A549 (cell line): ENCODE measurements at regions not wholly inside any gene's neighbourhood (a gene's known extent, or its start where the extent isn't known, plus 50 kb on each side); places are given as distances from the start of the nearest gene placed in this dataset.

ENCODE experiments used
- ATAC-seq, 2 experiments: fragments of 200-7000 bp in 1 of 2; fragments of >200 bp in 1 of 2; cut with Nextera tagmentation in 1 of 2; cut with Tn5 transposase in 1 of 2; 3 replicates each; pipeline versions ENCODE4 v1.8.0 to v1.9.1; 2018 to 2020; ENCODE audit warnings: mild to moderate bottlenecking in 1 of 2, moderate library complexity in 1 of 2
- CTCF ChIA-PET: fragments of 300-600 bp; sonication (Branson Sonifier 250); formaldehyde crosslinking; extraction: SDS; loops from one replicate; lab custom pipeline; 2021; ENCODE audit warnings: antibody characterized with exemption, inconsistent platforms; lab: Yijun Ruan, JAX
- POLR2A ChIA-PET: fragments of 350-600 bp; formaldehyde crosslinking; extraction: SDS; loops from one replicate; lab custom pipeline; 2021; ENCODE audit warnings: antibody characterized with exemption, inconsistent platforms; lab: Yijun Ruan, JAX
- DNase-seq, 2 experiments: peaks; one replicate each; pipeline versions ENCODE4 v3.0.0 to v3.0.0-alpha.2; 2011 to 2016; ENCODE audit warnings: low read depth in 1 of 2, low spot score in 1 of 2
- FAIRE-seq: peaks from 2 replicates; lab custom pipeline; 2011; peaks lifted over from hg19 to GRCh38; lab: Jason Lieb, UNC
- H3K27ac ChIP-seq, 2 experiments: fragments of >200 bp; sonication (Bioruptor Twin); formaldehyde crosslinking; 3 replicates each; pipeline ENCODE4 v1.5.1; 2016 to 2017
- H3K4me1 ChIP-seq: fragments of >200 bp; sonication (Bioruptor Twin); formaldehyde crosslinking; 3 replicates; pipeline ENCODE4 v1.6.1; 2016
- H3K4me2 ChIP-seq: fragments of >200 bp; sonication (Bioruptor Twin); formaldehyde crosslinking; 3 replicates; pipeline ENCODE4 v1.6.1; 2016
- H3K4me3 ChIP-seq: fragments of >200 bp; sonication (Bioruptor Twin); formaldehyde crosslinking; 3 replicates; pipeline ENCODE4 v1.5.1; 2016
- H3K9me3 ChIP-seq: fragments of >200 bp; sonication (Bioruptor Twin); formaldehyde crosslinking; 3 replicates; pipeline ENCODE4 v1.6.1; 2016
- CBX8 ChIP-seq: fragments of 200-600 bp; sonication (generic); IDR thresholded peaks from 2 replicates; pipeline ENCODE4 v1.6.1; 2016
- CEBPB ChIP-seq, 2 experiments: fragments of >200 bp in 1 of 2; sonication (Bioruptor Twin) in 1 of 2; formaldehyde crosslinking in 1 of 2; IDR thresholded peaks; 2 replicates each; pipeline ENCODE4 v1.6.1; 2012 to 2016
- EHF ChIP-seq: fragments of 250-450 bp; sonication (Bioruptor Pico); IDR thresholded peaks from 2 replicates; pipeline ENCODE4 v1.5.0; 2020; ENCODE audit warnings: mild to moderate bottlenecking
- EP300 ChIP-seq, 2 experiments: fragments of >200 bp; sonication (Bioruptor Twin); formaldehyde crosslinking; IDR thresholded peaks; 2 replicates in 1 of 2; 3 replicates in 1 of 2; pipeline ENCODE4 v1.6.1; 2016 to 2017
- FOSL2 ChIP-seq, 2 experiments: fragments of 450-650 bp in 1 of 2; fragments of >200 bp in 1 of 2; sonication (Bioruptor Twin) in 1 of 2; formaldehyde crosslinking; IDR thresholded peaks; 2 replicates each; pipeline versions ENCODE4 v1.5.0 to v1.6.1; 2016 to 2020; ENCODE audit warnings: mild to moderate bottlenecking in 1 of 2, moderate library complexity in 1 of 2
- HOXB13 ChIP-seq: fragments of 250-450 bp; sonication (Bioruptor Pico); IDR thresholded peaks from 2 replicates; pipeline ENCODE4 v1.5.0; 2020; ENCODE audit warnings: low read depth, mild to moderate bottlenecking, moderate library complexity
- HOXB5 ChIP-seq: fragments of 250-450 bp; sonication (Bioruptor Pico); IDR thresholded peaks from 2 replicates; pipeline ENCODE4 v1.5.0; 2020; ENCODE audit warnings: mild to moderate bottlenecking, moderate library complexity
- KDM1A ChIP-seq: fragments of 200-600 bp; sonication (generic); IDR thresholded peaks from 2 replicates; pipeline ENCODE4 v1.6.1; 2016; ENCODE audit warnings: low read depth, mild to moderate bottlenecking
- KDM5A ChIP-seq: fragments of 200-600 bp; sonication (generic); IDR thresholded peaks from 2 replicates; pipeline ENCODE4 v1.6.1; 2016; ENCODE audit warnings: antibody characterized with exemption, mild to moderate bottlenecking
- MAZ ChIP-seq: fragments of 150-350 bp; IDR thresholded peaks from 2 replicates; pipeline ENCODE4 v1.6.1; 2014; ENCODE audit warnings: antibody characterized with exemption, low read depth, low read length, borderline replicate concordance
- MYC ChIP-seq: IDR thresholded peaks from 2 replicates; pipeline ENCODE4 v1.6.1; 2012; ENCODE audit warnings: mild to moderate bottlenecking, inconsistent platforms, low read length, improper control_type of control experiment, borderline replicate concordance
- PHF8 ChIP-seq: fragments of 200-600 bp; sonication (generic); IDR thresholded peaks from 2 replicates; pipeline ENCODE4 v1.6.1; 2016; ENCODE audit warnings: low read depth, mild to moderate bottlenecking, antibody characterized with exemption, moderate library complexity, borderline replicate concordance
- RAD21 ChIP-seq, 2 experiments: fragments of >200 bp in 1 of 2; sonication (Bioruptor Twin) in 1 of 2; formaldehyde crosslinking in 1 of 2; IDR thresholded peaks in 1 of 2; conservative IDR thresholded peaks in 1 of 2; 2 replicates in 1 of 2; 3 replicates in 1 of 2; pipeline ENCODE4 v1.6.1; 2012 to 2018; ENCODE audit warnings: inconsistent platforms in 1 of 2
- RARB ChIP-seq: fragments of 250-450 bp; sonication (Bioruptor Pico); IDR thresholded peaks from 2 replicates; pipeline ENCODE4 v1.8.0; 2021; ENCODE audit warnings: mild to moderate bottlenecking, moderate library complexity
- RNF2 ChIP-seq: fragments of 200-600 bp; sonication (generic); IDR thresholded peaks from 2 replicates; pipeline ENCODE4 v1.6.1; 2016; ENCODE audit warnings: low read depth, mild to moderate bottlenecking, antibody characterized with exemption, moderate library complexity, borderline replicate concordance
- TP53 ChIP-seq: fragments of 250-450 bp; sonication (Bioruptor Pico); IDR thresholded peaks from 2 replicates; pipeline ENCODE4 v1.5.0; 2021; ENCODE audit warnings: mild to moderate bottlenecking, moderate library complexity
- ZC3H11A ChIP-seq: fragments of 450-650 bp; IDR thresholded peaks from 2 replicates; pipeline ENCODE4 v1.6.1; 2014; ENCODE audit warnings: antibody characterized with exemption, mild to moderate bottlenecking
- ZFP36 ChIP-seq: fragments of 450-650 bp; IDR thresholded peaks from 2 replicates; pipeline ENCODE4 v1.6.1; 2014; ENCODE audit warnings: borderline replicate concordance; ENCODE audit not compliant: partially characterized antibody
- ZNF302 ChIP-seq: fragments of 250-450 bp; sonication (Bioruptor Pico); IDR thresholded peaks from 2 replicates; pipeline ENCODE4 v1.9.0; 2021; ENCODE audit warnings: inconsistent platforms, mild to moderate bottlenecking, moderate library complexity
- ZSCAN20 ChIP-seq: fragments of 250-450 bp; sonication (Bioruptor Pico); IDR thresholded peaks from 2 replicates; pipeline ENCODE4 v1.8.0; 2022; ENCODE audit warnings: mild to moderate bottlenecking, moderate library complexity
- WGBS: methylation state at CpG from one replicate; pipeline ENCODE4 v1.1.6; 2017; ENCODE audit errors: missing lambda C conversion rate; 5-methylcytosine and 5-hydroxymethylcytosine counted together
- TF ChIP-seq, protein P1 (sequence below): fragments of >200 bp; sonication (Bioruptor Twin); formaldehyde crosslinking; IDR thresholded peaks from 2 replicates; pipeline ENCODE4 v1.6.1; 2016
- TF ChIP-seq, protein P2 (sequence below): fragments of >200 bp; sonication (Bioruptor Twin); formaldehyde crosslinking; IDR thresholded peaks from 3 replicates; pipeline ENCODE4 v1.6.1; 2016
- TF ChIP-seq, protein P3 (sequence below): fragments of 250-450 bp; sonication (Bioruptor Pico); IDR thresholded peaks from 2 replicates; pipeline ENCODE4 v1.5.0; 2021; ENCODE audit warnings: mild to moderate bottlenecking, moderate library complexity, borderline replicate concordance
- TF ChIP-seq, protein P4 (sequence below): IDR thresholded peaks from 2 replicates; pipeline ENCODE4 v1.6.1; 2012
- TF ChIP-seq, protein P5 (sequence below): fragments of 450-650 bp; IDR thresholded peaks from 2 replicates; pipeline ENCODE4 v1.6.1; 2014; ENCODE audit warnings: antibody characterized with exemption
- TF ChIP-seq, protein P6 (sequence below): IDR thresholded peaks from 2 replicates; pipeline ENCODE4 v1.6.1; 2012; ENCODE audit warnings: low read depth, borderline replicate concordance

DNA sequence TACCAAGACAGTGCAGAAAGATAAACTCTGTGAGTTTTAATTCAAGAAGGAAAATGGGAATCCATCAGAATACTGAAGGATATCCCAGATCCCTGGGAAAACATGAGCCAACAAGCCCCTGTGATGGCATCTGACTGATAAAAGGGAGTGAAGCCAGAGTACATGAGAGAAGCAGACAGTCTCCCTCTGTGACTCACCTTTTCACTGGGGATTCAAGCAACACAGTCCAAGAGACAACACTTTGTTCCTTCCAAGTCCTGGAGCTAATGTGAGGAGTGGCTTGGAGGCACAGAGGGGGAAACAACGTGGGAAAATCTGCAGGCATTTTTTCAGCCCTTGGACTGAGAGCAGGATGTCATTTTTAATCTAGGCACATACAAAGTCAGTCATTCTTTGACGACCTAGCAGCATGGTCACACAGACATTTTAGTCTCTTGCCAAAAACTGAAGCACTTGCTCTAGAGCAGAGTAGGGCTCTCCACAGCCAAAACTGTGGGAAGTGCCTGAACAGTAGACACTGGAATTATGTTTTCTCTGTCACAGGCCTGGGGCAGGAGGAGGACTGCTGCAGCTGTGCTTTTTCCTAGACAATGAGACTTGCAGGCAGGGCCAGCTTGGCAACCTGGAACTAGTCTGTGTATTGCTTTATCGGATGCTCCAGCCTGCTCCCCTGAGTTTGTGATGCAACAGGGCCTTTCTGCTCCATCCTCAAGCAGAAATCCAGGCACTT lies 465.0 kb upstream of the GJE1 start:
- Histone ChIP-seq H3K4me3 (no peak overlapping the region), H3K9me3 (no peaks in the 10 kb centered on the region), H3K4me1 (no peaks in the 10 kb centered on the region), H3K27ac (no peak overlapping the region), H3K4me2 (no peak overlapping the region)
- CTCF ChIA-PET = no interaction called here
- ATAC-seq = no peak
- FAIRE-seq = no peak
- POLR2A ChIA-PET = no interaction called here
- DNase-seq = no peak
- WGBS = 20% methylated on average over 2 of the region's 3 CpGs
- TF ChIP-seq KDM5A (no peak), ZNF302 (no peak), RAD21 (conservative IDR thresholded peaks at IDR 0.05 in 1 of 2, IDR thresholded peaks at IDR 0.05 in 1 of 2) (no peak), MYC (no peak), ZSCAN20 (CRISPR knock-in tag) (no peak), CEBPB (IDR thresholded peaks at IDR 0.05) (no peak), MAZ (no peak)
- TF ChIP-seq, protein P1, sequence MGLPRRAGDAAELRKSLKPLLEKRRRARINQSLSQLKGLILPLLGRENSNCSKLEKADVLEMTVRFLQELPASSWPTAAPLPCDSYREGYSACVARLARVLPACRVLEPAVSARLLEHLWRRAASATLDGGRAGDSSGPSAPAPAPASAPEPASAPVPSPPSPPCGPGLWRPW = no peak
- TF ChIP-seq, protein P2, sequence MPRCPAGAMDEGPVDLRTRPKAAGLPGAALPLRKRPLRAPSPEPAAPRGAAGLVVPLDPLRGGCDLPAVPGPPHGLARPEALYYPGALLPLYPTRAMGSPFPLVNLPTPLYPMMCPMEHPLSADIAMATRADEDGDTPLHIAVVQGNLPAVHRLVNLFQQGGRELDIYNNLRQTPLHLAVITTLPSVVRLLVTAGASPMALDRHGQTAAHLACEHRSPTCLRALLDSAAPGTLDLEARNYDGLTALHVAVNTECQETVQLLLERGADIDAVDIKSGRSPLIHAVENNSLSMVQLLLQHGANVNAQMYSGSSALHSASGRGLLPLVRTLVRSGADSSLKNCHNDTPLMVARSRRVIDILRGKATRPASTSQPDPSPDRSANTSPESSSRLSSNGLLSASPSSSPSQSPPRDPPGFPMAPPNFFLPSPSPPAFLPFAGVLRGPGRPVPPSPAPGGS = no peak

DNA sequence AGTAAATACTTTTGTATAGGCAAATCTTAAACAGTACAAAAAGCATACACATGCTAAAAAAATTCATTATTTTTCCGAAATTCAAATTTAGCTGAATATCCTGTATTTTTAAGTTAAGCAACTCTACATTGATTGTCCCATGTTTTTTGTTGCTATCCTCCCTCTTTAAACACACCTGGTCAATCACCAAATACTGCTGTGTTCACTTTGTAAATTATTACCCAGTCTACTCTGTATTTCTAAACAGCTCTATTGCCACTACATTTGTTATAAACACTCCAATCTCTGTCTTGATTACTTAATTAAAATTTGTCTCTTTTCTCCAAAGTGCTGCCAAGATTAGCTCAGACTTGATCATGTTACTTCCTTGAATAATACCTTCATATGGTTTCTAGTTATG lies 466.5 kb upstream of the GJE1 start:
- Histone ChIP-seq H3K27ac (no peak overlapping the region), H3K4me1 (no peaks in the 10 kb centered on the region), H3K9me3 (no peaks in the 10 kb centered on the region), H3K4me3 (no peak overlapping the region), H3K4me2 (no peak overlapping the region)
- 30% methylated on average over 1 of the region's 1 CpG for WGBS
- FAIRE-seq (no peak), DNase-seq (no peak), ATAC-seq (no peak)
- ChIA-PET CTCF (no interaction called here), POLR2A (no interaction called here)
- TF ChIP-seq RNF2 (no peak), TP53 (CRISPR knock-in tag) (no peak), PHF8 (no peak), HOXB13 (CRISPR knock-in tag) (no peak), KDM1A (no peak), ZSCAN20 (CRISPR knock-in tag) (no peak), FOSL2 (IDR thresholded peaks at IDR 0.05) (no peak), FOSL2 (CRISPR knock-in tag; IDR thresholded peaks at IDR 0.05) (no peak), EHF (CRISPR knock-in tag) (no peak), CBX8 (no peak), RAD21 (conservative IDR thresholded peaks at IDR 0.05 in 1 of 2, IDR thresholded peaks at IDR 0.05 in 1 of 2) (no peak), ZFP36 (no peak), HOXB5 (CRISPR knock-in tag) (no peak), EP300 (IDR thresholded peaks at IDR 0.05) (no peak), ZC3H11A (no peak), RARB (CRISPR knock-in tag) (no peak)
- TF ChIP-seq, protein P3, sequence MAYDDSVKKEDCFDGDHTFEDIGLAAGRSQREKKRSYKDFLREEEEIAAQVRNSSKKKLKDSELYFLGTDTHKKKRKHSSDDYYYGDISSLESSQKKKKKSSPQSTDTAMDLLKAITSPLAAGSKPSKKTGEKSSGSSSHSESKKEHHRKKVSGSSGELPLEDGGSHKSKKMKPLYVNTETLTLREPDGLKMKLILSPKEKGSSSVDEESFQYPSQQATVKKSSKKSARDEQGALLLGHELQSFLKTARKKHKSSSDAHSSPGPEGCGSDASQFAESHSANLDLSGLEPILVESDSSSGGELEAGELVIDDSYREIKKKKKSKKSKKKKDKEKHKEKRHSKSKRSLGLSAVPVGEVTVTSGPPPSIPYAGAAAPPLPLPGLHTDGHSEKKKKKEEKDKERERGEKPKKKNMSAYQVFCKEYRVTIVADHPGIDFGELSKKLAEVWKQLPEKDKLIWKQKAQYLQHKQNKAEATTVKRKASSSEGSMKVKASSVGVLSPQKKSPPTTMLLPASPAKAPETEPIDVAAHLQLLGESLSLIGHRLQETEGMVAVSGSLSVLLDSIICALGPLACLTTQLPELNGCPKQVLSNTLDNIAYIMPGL (CRISPR knock-in tag) = no peak
- TF ChIP-seq, protein P4, sequence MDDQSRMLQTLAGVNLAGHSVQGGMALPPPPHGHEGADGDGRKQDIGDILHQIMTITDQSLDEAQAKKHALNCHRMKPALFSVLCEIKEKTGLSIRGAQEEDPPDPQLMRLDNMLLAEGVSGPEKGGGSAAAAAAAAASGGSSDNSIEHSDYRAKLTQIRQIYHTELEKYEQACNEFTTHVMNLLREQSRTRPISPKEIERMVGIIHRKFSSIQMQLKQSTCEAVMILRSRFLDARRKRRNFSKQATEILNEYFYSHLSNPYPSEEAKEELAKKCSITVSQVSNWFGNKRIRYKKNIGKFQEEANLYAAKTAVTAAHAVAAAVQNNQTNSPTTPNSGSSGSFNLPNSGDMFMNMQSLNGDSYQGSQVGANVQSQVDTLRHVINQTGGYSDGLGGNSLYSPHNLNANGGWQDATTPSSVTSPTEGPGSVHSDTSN = no peak
- TF ChIP-seq, protein P5, sequence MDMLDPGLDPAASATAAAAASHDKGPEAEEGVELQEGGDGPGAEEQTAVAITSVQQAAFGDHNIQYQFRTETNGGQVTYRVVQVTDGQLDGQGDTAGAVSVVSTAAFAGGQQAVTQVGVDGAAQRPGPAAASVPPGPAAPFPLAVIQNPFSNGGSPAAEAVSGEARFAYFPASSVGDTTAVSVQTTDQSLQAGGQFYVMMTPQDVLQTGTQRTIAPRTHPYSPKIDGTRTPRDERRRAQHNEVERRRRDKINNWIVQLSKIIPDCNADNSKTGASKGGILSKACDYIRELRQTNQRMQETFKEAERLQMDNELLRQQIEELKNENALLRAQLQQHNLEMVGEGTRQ = no peak
- TF ChIP-seq, protein P6, sequence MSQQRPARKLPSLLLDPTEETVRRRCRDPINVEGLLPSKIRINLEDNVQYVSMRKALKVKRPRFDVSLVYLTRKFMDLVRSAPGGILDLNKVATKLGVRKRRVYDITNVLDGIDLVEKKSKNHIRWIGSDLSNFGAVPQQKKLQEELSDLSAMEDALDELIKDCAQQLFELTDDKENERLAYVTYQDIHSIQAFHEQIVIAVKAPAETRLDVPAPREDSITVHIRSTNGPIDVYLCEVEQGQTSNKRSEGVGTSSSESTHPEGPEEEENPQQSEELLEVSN = no peak
